ENCODE measurements at regions not wholly inside any gene's neighbourhood (a gene's known extent, or its start where the extent isn't known, plus 50 kb on each side); places are given as distances from the start of the nearest gene placed in this dataset.

- no peak for DNase-seq
These were observed 115.5 kb upstream of the AFDN start for GRCh38 chr6:167711211-167711610.

DNA sequence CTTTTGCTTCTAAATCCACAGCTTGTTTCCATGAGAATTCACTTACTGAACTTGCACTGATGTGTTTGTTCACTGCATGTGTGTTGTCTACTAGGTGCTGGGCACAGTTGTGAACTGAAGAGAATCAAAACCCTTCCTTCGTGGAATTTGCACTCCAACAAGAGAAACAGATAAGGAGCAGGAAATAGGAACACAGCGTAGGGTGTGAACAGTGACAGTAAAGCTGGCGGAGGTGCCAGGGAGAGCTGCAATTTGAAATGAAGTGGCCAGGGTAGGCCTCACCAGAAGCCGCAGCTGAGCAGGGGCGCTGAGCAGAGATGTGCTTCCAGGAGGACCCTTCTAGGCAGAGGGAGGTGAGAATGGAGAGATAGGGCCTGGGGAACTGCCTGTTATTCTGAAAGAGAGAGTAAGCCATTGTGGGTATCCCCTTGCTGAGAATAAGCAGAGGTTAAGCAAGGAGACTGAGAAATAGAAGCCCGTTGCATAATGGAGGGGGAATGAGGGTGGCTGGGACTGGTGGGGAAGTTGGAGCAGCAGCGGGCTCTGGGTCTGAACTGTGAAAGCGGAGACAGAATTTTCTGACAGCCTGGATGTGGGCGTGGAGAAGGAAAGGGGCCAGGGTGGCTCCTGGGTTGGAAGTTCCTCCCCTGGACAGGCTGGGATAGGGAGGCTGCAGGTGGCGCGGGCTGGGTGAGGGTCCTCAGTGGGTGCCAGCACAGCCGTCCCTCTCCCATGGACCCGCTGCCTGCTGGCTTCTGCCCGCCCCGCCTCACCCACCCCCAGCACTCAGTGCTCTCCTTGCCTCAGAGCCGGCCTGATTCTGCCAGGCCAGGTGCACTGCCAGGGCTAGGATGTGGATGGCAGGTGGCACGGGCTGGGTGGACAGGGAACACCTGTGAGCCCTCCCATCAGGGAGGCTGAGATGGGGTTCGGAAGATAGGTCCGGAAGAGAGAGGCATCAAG lies 114.7 kb upstream of the AFDN start:
- DNase-seq: no peak

DNA sequence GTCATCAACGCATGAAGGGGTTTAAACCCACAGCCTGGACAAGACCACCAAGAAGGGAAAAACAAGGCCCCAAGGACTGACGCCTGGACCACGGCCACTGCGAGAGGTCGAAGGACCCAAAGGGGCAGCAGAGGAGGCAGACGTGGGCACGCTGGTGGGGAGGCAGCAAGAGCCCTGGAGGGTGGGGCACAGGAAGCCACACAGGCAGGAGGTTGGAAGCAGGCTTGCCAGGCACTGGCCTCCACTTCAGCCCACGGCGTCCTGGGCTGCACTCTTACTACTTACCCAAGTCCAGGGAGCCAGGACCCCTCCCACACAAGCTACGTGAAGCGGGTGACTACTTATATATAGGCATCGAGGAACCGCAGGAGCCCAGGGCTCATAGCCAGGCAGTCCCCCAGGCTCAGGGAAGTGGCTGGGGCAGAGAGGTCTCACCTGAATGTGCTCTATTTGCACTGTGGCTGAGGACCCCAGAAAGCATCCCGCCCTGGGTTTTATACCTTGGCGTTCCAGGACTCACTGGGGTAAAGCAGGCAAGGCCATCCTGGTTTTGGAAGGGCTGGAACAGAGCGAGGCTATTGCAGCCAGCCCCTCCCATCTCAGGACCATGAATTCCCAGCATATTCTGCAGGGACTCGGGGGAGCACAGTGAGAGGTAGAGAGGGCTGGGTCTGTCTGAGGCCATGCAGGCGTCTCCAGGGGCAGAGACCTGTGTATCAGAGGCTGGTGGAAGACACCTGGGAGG lies 113.8 kb upstream of the AFDN start:
- DNase-seq: no peak

DNA sequence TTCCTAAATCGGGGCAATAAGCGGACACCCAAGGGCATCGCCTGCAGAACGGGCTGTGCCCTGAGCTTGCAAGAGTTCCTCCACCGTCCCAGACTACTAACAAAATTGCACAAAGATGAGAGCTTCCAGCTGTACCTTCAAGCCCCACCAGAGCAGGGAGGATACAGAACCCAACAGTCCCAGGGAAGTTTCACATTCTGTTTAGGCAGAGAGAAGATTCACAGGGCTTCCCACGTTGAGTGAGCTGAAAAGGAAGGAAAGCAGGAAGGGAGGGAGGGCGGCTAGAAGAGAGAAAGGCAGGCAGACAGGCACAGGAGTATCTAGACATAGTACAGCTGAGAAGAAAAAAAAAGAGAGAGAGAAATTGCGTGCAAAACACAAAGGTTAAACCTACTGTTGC lies 112.6 kb upstream of the AFDN start:
- DNase-seq: no peak

DNA sequence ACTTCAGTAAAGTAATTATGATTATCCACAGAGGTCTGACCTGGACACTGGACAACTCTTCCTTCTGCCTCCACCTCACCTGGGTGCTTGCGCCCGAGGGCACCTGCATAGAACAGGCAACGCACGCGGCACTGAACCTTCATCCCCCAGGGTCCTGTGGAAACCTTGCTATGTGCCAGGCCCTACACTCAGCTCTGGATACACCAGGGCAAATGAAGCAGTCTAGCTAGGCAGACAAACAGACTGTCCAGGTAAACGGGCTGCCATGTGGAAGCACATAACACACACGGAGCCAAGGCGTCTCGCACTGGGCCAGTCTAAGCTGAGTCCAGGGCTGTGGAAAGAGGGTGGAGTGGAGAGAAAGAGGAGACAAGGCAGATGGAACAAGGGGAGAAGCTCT lies 109.3 kb upstream of the AFDN start:
- no peak for DNase-seq

- DNase-seq: no peak
These were observed 108.8 kb upstream of the AFDN start for GRCh38 chr6:167717867-167718266.

GRCh38 chr6:167719920-167720319 lies 106.8 kb upstream of the AFDN start:
- no peak for DNase-seq

- DNase-seq: no peak
These were observed 106.0 kb upstream of the AFDN start for GRCh38 chr6:167720456-167721285.

DNA sequence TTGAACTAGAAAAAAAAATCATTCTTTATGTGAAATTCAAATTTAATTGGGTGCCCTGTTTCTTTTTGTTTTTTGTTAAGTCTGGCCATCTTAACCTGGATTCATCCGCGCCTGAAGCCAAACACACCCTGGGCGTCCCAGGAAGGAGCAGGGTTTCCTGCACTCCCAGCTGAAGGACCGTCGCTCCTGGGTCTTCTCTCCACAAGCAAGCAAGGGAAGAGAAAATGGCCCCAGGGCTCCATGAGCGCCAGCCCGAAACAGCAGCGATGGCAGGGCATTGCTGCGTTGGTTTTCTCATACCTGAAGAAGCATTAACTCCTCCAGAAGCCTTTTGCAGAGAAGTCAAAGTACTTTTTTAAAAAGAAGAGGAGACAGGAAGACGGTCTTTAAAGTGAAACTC lies 105.4 kb upstream of the AFDN start:
- DNase-seq: no peak

DNA sequence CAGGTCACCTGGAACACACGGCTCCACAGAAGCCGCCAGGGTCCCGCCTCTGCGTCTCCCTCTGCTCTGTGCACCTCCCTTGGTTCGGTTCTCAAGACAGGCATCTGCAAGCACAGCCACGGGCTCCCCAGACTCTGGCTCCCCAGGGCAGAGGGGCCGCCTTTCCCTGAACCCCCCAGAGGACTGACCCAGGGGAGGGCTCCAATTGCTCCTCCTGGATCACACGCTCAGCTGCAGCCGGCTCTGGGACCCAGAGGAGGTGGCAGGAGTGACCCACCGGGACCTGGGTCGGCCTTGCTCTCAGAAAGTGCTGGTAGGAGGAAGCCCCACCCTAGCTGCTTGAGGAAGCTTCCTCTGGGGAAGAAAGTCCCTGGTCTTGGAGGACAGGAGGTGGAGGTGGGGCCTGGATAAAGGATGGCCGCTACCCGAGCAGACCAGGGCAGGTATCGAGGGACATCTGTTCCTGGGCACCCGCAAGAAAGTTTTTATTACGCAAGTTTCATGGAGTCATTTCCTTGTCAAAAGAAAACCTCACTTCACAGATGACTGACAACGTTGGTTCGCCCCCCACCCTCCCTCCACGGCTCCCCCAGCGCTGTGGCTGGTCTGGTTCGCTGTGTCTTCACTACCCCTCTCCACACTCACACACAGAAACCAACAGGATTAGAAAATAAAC lies 103.9 kb upstream of the AFDN start:
- DNase-seq: no peak

DNA sequence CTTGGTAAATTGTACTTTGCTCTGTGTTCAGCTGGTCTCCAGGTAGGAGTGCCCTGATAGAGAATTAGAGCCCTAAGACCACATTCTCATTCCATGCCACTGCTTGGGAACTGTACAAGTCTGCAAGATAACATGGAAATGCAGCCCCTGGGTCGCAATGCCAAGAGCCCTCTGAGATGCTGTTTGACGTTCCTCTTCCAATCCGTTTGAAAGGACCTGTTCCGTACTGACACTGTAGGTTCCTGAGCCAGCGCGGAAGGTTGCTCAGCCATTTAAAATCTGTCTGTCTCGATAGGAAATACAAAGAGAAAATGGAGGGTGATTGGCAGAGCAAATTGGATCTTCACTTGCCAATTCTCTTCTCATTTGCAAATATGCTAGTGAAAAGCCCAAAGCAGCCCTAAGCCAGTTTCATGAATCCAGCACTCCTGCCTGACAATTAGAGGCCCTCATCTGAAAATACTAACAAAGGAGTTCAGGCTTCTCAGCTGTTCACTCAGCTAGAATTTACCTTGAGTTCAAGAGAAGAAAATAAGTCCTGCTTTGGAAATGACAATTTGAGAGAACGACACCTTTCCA lies 100.6 kb upstream of the AFDN start:
- DNase-seq: no peak

GRCh38 chr6:167730441-167730840 lies 96.3 kb upstream of the AFDN start:
- no peak for DNase-seq

GRCh38 chr6:167731216-167731615 lies 95.5 kb upstream of the AFDN start:
- no peak for DNase-seq

DNA sequence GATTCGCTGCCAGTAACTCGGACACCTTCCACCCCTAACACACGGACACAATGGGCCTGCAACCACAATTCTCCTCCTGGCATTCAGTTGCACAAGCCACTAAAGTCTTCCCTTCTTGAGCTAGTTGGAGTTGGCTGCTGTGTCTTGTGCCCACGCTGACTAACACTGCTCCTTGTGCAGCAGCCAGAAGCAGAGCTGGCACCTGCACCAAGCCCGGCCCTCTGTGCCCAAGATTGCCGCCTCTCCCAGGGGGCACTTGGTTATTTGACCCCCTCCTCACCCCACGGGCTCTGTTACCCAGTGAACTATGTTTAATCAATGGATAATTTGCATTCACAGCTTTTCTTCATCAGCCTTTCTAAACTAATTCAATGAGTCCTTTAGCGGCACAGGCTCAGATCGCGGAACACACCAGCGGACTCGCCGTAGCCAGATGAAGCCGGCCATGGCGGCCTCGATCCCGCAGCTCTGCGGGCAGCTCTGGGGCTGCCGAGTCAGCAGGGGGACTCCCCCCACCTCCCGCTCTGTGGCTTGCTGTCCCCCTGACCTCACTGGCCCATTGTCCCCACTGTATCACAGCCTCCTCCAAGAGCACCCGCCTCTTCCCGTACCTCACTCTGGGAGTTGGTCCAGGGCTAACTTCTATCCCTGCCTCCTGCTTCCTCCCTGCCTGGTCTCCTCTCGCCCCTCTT lies 94.8 kb upstream of the AFDN start:
- no peak for DNase-seq

- DNase-seq: no peak
These were observed 92.7 kb upstream of the AFDN start for GRCh38 chr6:167733740-167734661.

GRCh38 chr6:167734662-167735083 lies 92.0 kb upstream of the AFDN start:
- DNase-seq: no peak

DNA sequence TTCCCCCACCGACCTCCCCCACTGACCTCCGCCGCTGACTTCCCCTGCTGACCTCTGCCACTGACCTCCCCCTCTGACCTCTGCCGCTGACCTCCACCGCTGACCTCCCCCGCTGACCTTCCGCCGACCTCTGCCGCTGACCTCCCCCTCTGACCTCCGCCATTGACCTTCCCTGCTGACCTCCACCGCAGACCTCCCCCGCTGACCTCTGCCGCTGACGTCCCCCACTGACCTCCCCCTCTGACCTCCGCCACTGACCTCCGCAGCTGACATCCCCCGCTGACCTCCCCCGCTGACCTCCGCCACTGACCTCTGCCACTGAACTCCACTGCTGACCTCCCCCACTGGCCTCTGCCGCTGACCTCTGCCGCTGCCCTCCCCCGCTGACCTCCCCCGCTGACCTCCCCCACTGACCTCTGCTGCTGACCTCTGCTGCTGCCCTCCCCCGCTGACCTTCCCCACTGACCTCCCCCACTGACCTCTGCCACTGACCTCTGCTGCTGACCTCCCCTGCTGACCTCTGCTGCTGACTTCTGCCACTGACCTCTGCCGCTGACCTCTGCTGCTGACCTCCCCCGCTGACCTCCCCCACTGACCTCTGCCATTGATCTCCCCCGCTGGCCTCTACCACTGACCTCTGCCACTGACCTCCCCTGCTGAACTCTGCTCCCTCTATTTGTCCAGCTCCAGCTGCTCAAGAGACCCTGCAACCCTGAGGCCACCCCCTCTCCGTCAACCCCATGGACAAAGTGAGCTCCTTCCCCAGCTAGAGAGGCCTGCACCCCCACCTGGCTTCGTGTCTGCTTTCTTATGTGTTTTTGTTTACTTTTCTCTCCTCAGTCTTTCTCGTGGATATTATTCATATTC lies 91.4 kb upstream of the AFDN start:
- no peak for DNase-seq

- no peak for DNase-seq
These were observed 90.8 kb upstream of the AFDN start for GRCh38 chr6:167735951-167736288.

GRCh38 chr6:167736486-167737204 lies 90.1 kb upstream of the AFDN start:
- no peak for DNase-seq

All from CD4-positive, alpha-beta T cell treated with Interferon alpha-2 for 1 hour (primary cell).